ENCODE measurements at regions not wholly inside any gene's neighbourhood (a gene's known extent, or its start where the extent isn't known, plus 50 kb on each side); places are given as distances from the start of the nearest gene placed in this dataset.

DNA sequence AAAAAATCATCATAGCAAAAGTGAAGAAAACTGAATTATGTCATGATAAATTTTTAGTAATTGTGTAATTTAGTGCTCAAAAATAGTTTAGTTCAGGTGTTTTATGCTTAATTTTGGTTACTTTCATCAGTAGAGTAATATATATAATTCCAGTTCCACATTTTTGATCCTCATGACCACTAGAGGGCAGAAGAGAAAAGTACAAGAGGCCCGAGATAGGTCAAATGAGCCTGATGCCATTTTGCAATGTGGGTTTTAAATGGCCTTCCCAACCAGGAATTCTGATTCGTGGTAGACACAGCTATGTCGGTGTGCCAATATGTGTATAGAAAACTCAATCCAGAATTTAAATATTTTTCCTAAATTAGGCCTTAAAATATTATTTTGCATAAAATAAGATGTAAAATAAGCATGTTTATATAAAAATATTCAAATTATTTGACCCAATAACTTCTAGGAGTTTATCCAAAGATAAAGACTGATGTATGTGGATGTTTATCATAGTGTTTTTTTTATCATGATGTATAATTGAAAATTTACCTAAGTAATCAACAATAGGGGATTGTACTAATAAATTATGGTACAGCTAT lies 159.7 kb upstream of the RPS6KA2 start:
- Histone ChIP-seq H3K4me3 (ENCODE audit: low read depth, low read length) (no peak overlapping the region), H3K36me3 (ENCODE audit: control insufficient read depth, insufficient read depth, low read length) (no peaks in the 10 kb centered on the region), H3K27me3 (ENCODE audit: control insufficient read depth, insufficient read depth, low read length) (no peaks in the 10 kb centered on the region)
- FAIRE-seq (no peak), DNase-seq (ENCODE audit: low read depth) (peak; percentile 63)
- TF ChIP-seq, protein P1, sequence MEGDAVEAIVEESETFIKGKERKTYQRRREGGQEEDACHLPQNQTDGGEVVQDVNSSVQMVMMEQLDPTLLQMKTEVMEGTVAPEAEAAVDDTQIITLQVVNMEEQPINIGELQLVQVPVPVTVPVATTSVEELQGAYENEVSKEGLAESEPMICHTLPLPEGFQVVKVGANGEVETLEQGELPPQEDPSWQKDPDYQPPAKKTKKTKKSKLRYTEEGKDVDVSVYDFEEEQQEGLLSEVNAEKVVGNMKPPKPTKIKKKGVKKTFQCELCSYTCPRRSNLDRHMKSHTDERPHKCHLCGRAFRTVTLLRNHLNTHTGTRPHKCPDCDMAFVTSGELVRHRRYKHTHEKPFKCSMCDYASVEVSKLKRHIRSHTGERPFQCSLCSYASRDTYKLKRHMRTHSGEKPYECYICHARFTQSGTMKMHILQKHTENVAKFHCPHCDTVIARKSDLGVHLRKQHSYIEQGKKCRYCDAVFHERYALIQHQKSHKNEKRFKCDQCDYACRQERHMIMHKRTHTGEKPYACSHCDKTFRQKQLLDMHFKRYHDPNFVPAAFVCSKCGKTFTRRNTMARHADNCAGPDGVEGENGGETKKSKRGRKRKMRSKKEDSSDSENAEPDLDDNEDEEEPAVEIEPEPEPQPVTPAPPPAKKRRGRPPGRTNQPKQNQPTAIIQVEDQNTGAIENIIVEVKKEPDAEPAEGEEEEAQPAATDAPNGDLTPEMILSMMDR (IDR thresholded peaks at IDR 0.05; ENCODE audit: insufficient read depth, low read length, severe bottlenecking), result peak; percentile 41

DNA sequence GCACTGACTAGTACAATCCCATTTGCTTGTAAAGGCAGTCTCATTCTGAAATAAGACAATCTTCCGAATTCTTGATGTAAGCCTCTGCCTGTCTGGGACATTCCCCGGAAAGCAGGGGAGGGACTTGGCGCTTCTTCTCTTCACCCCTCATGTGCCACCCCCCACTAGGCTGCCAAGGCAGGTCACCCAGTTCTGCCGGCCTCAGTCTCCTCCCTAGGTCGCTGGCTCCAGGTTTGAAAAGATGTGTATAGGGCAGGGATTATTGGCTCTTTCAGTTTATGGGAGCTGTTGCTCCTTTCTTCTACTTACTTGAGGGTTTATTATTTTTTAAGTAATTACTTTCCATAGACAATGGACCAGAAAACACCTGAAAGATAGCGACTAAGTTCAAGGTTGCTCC lies 158.1 kb upstream of the RPS6KA2 start:
- FAIRE-seq, result no peak
- Histone ChIP-seq H3K4me3 (ENCODE audit: low read depth, low read length) (no peak overlapping the region), H3K27me3 (ENCODE audit: control insufficient read depth, insufficient read depth, low read length) (no peaks in the 10 kb centered on the region), H3K36me3 (ENCODE audit: control insufficient read depth, insufficient read depth, low read length) (no peaks in the 10 kb centered on the region)
- DNase-seq (ENCODE audit: low read depth), result no peak
- TF ChIP-seq, protein P1 (IDR thresholded peaks at IDR 0.05; ENCODE audit: insufficient read depth, low read length, severe bottlenecking), result no peak

DNA sequence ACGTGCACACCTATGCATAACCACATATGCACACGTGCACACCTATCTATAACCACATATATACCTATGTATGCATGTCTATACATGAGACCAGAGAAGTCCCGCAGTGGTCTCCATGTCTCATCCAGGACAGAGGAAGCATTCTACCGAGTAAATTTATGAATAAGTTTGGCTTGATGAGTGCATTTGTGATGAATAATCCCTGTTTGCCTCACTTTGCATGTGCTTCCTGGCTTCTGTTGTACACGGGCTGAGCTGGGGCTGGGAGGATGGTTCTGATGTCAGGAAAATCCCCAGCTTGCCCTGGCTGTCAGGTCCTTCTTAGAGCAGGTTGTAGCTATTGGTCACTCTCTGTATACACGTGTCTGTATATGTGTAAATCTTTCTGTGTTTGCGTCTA lies 157.6 kb upstream of the RPS6KA2 start:
- Histone ChIP-seq H3K27me3 (ENCODE audit: control insufficient read depth, insufficient read depth, low read length) (no peaks in the 10 kb centered on the region), H3K36me3 (ENCODE audit: control insufficient read depth, insufficient read depth, low read length) (no peaks in the 10 kb centered on the region), H3K4me3 (ENCODE audit: low read depth, low read length) (no peak overlapping the region)
- TF ChIP-seq, protein P1 (IDR thresholded peaks at IDR 0.05; ENCODE audit: insufficient read depth, low read length, severe bottlenecking), result no peak
- DNase-seq (ENCODE audit: low read depth) (peak; percentile 31), FAIRE-seq (no peak)

DNA sequence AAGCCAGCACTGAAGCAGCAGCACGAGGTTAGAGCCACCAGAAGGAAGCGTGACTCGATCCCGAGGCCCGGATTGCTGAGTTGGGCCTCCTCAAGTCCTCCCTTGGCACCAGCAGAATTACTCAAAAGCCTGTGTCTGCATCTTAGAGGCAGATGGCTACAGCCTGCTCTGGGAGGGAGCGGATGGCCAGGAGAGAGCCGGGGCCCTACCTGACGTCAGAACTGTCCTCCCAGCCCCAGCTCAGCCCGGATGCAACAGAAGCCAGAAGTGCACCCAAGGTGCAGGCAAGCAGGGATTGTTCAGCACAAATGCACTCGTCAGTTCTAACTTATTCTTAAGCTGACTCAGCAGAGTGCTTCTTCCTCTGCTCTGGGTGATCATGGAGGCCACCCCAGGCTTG lies 155.5 kb upstream of the RPS6KA2 start:
- FAIRE-seq (no peak), DNase-seq (ENCODE audit: low read depth) (no peak)

DNA sequence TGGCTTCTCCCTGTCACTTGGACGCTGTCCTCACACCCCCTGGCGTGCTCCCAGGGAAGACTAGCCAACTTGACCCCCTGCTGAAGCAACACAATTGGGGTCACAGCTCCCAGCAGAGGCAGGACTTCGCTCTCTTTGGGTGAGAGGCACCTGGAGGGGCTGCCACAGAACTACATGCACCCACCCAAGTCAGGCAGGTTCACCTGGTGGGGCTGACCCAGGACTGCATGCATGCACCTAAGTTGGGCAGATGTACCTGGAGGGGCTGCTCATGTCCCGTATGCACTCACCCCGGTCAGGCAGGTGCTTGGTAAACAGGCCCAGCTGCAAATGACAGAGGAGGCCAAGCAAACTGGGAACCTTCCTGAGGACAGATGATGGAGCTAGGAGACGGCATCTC lies 154.3 kb upstream of the RPS6KA2 start:
- H3K27me3 ChIP-seq (ENCODE audit: control insufficient read depth, insufficient read depth, low read length), result no peaks in the 10 kb centered on the region
- no peaks in the 10 kb centered on the region for H3K36me3 ChIP-seq (ENCODE audit: control insufficient read depth, insufficient read depth, low read length)
- TF ChIP-seq, protein P1 (IDR thresholded peaks at IDR 0.05; ENCODE audit: insufficient read depth, low read length, severe bottlenecking), result no peak
- no peak for DNase-seq (ENCODE audit: low read depth)
- no peak overlapping the region for H3K4me3 ChIP-seq (ENCODE audit: low read depth, low read length)
- no peak for FAIRE-seq

More for the DNA sequence above, 155.5 kb upstream of the RPS6KA2 start:
- Histone ChIP-seq H3K4me3 (ENCODE audit: low read depth, low read length) (no peak overlapping the region), H3K27me3 (ENCODE audit: control insufficient read depth, insufficient read depth, low read length) (no peaks in the 10 kb centered on the region), H3K36me3 (ENCODE audit: control insufficient read depth, insufficient read depth, low read length) (no peaks in the 10 kb centered on the region)
- TF ChIP-seq, protein P1 (IDR thresholded peaks at IDR 0.05; ENCODE audit: insufficient read depth, low read length, severe bottlenecking), result no peak
